WTC11 (cell line): ENCODE measurements at regions not wholly inside any gene's neighbourhood (a gene's known extent, or its start where the extent isn't known, plus 50 kb on each side); places are given as distances from the start of the nearest gene placed in this dataset.

Experiments
- CTCF ChIP-seq: fragments of 200-600 bp; IDR thresholded peaks from 2 replicates; pipeline ENCODE4 v1.8.0; 2022; ENCODE audit warnings: antibody characterized with exemption
- FOXJ3 ChIP-seq: sonication (generic); formaldehyde crosslinking; IDR thresholded peaks from 2 replicates; pipeline ENCODE4 v1.9.0; 2021; ENCODE audit warnings: missing genetic modification reagents, mild to moderate bottlenecking, borderline replicate concordance
- TEAD1 ChIP-seq: sonication (generic); formaldehyde crosslinking; IDR thresholded peaks from 2 replicates; pipeline ENCODE4 v1.8.0; 2022; ENCODE audit warnings: mild to moderate bottlenecking, missing genetic modification reagents

GRCh38 chr2:19733951-19734425 is 167.8 kb downstream of the TTC32 start:
- TF ChIP-seq CTCF (no peak), TEAD1 (CRISPR knock-in tag) (no peak), FOXJ3 (no peak)
